ENCODE measurements at regions not wholly inside any gene's neighbourhood (a gene's known extent, or its start where the extent isn't known, plus 50 kb on each side); places are given as distances from the start of the nearest gene placed in this dataset.

DNA sequence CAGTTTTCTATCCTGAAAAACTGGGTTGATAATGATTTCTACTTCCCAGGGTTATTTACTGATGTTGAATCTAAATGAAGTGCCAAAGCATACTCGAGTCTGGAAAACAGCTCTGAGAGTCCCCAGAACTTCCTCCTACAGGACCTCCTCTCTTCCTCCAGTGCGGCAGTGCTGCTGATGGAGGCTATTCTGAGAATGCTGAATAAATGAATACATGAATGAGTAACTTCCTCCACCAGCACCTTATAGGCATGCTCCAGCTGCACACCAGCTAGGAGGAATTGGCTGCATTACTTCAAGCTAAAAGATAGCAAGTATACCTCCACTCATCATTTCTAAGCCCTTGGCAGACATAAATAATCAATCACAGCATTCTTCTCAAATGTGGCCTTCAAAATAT, 448.8 kb upstream of the CCDC196 start:
- no peak overlapping the region for H3K4me2 ChIP-seq
- peaks cover 6% of the 10 kb centered on the region; the same call in 1 of the 2 replicates for H3K36me3 ChIP-seq (ENCODE audit: insufficient read depth)
- no peak overlapping the region for H2AFZ ChIP-seq
- no peaks in the 10 kb centered on the region for H4K20me1 ChIP-seq (replicated peaks; ENCODE audit: insufficient read depth)
- TF ChIP-seq NANOG (IDR thresholded peaks at IDR 0.05; ENCODE audit: borderline replicate concordance) (no peak), ETS1 (IDR thresholded peaks at IDR 0.05) (no peak)
- Mint-ChIP-seq H3K4me1 (peaks cover 5% of the 10 kb centered on the region), H3K4me3 (no peak overlapping the region), H3K9me3 (peaks cover 27% of the 10 kb centered on the region), H3K27me3 (ENCODE audit: insufficient read depth, low read depth, poor library complexity) (no peaks in the 10 kb centered on the region), H3K36me3 (ENCODE audit: low read depth) (peaks cover 11% of the 10 kb centered on the region), H3K27ac (no peak overlapping the region)
- no peak overlapping the region for H3K27ac ChIP-seq (ENCODE audit: low read depth)
- 0 out of 2 replicates have a peak, but pooled peaks cover 8% of the 10 kb centered on the region for H3K4me1 ChIP-seq (ENCODE audit: insufficient read depth)
- H3K79me2 ChIP-seq (replicated peaks; ENCODE audit: insufficient read depth): no peaks in the 10 kb centered on the region
- H3K4me3 ChIP-seq: no peak overlapping the region
- no peaks in the 10 kb centered on the region for H3F3A ChIP-seq (replicated peaks; ENCODE audit: low read depth)
- no peak for DNase-seq (ENCODE audit: low spot score)
- no peaks in the 10 kb centered on the region for H3K9me2 ChIP-seq (ENCODE audit: insufficient read depth)
- H3K27me3 ChIP-seq (ENCODE audit: insufficient read depth): no peaks in the 10 kb centered on the region
- ATAC-seq: no peak

GRCh38 chr14:66038212-66038611, 448.0 kb upstream of the CCDC196 start:
- Mint-ChIP-seq H3K4me1 (peaks cover 5% of the 10 kb centered on the region), H3K36me3 (ENCODE audit: low read depth) (peaks cover 2% of the 10 kb centered on the region; the same call in 2 of the 3 replicates), H3K4me3 (no peak overlapping the region), H3K9me3 (peaks cover 18% of the 10 kb centered on the region), H3K27ac (no peak overlapping the region), H3K27me3 (ENCODE audit: insufficient read depth, low read depth, poor library complexity) (no peaks in the 10 kb centered on the region)
- DNase-seq (ENCODE audit: low spot score): no peak
- H3K79me2 ChIP-seq (replicated peaks; ENCODE audit: insufficient read depth): no peaks in the 10 kb centered on the region
- no peaks in the 10 kb centered on the region for H3F3A ChIP-seq (replicated peaks; ENCODE audit: low read depth)
- H3K4me2 ChIP-seq: no peak overlapping the region
- H3K27me3 ChIP-seq (ENCODE audit: insufficient read depth): no peaks in the 10 kb centered on the region
- H3K4me3 ChIP-seq: no peak overlapping the region
- no peaks in the 10 kb centered on the region for H4K20me1 ChIP-seq (replicated peaks; ENCODE audit: insufficient read depth)
- H2AFZ ChIP-seq: no peak overlapping the region
- H3K36me3 ChIP-seq (ENCODE audit: insufficient read depth): peaks cover under 1% of the 10 kb centered on the region; the same call in 1 of the 2 replicates
- no peaks in the 10 kb centered on the region for H3K9me2 ChIP-seq (ENCODE audit: insufficient read depth)
- H3K27ac ChIP-seq (ENCODE audit: low read depth): no peak overlapping the region
- no peak for ATAC-seq
- 0 out of 2 replicates have a peak, but pooled peaks cover 8% of the 10 kb centered on the region for H3K4me1 ChIP-seq (ENCODE audit: insufficient read depth)
- TF ChIP-seq STAT1 (IDR thresholded peaks at IDR 0.05; ENCODE audit: unreplicated experiment) (no peak), POLR2AphosphoS5 (IDR thresholded peaks at IDR 0.05; ENCODE audit: low read depth) (no peak), CTCF (conservative IDR thresholded peaks at IDR 0.05; ENCODE audit: low read depth in 2 of 2) (no peak), ZNF114 (CRISPR knock-in tag; IDR thresholded peaks at IDR 0.05) (no peak), NANOG (IDR thresholded peaks at IDR 0.05; ENCODE audit: borderline replicate concordance) (no peak)
- TF ChIP-seq, protein P1, sequence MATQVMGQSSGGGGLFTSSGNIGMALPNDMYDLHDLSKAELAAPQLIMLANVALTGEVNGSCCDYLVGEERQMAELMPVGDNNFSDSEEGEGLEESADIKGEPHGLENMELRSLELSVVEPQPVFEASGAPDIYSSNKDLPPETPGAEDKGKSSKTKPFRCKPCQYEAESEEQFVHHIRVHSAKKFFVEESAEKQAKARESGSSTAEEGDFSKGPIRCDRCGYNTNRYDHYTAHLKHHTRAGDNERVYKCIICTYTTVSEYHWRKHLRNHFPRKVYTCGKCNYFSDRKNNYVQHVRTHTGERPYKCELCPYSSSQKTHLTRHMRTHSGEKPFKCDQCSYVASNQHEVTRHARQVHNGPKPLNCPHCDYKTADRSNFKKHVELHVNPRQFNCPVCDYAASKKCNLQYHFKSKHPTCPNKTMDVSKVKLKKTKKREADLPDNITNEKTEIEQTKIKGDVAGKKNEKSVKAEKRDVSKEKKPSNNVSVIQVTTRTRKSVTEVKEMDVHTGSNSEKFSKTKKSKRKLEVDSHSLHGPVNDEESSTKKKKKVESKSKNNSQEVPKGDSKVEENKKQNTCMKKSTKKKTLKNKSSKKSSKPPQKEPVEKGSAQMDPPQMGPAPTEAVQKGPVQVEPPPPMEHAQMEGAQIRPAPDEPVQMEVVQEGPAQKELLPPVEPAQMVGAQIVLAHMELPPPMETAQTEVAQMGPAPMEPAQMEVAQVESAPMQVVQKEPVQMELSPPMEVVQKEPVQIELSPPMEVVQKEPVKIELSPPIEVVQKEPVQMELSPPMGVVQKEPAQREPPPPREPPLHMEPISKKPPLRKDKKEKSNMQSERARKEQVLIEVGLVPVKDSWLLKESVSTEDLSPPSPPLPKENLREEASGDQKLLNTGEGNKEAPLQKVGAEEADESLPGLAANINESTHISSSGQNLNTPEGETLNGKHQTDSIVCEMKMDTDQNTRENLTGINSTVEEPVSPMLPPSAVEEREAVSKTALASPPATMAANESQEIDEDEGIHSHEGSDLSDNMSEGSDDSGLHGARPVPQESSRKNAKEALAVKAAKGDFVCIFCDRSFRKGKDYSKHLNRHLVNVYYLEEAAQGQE (IDR thresholded peaks at IDR 0.05; ENCODE audit: unreplicated experiment): no peak
- TF ChIP-seq, protein P2, sequence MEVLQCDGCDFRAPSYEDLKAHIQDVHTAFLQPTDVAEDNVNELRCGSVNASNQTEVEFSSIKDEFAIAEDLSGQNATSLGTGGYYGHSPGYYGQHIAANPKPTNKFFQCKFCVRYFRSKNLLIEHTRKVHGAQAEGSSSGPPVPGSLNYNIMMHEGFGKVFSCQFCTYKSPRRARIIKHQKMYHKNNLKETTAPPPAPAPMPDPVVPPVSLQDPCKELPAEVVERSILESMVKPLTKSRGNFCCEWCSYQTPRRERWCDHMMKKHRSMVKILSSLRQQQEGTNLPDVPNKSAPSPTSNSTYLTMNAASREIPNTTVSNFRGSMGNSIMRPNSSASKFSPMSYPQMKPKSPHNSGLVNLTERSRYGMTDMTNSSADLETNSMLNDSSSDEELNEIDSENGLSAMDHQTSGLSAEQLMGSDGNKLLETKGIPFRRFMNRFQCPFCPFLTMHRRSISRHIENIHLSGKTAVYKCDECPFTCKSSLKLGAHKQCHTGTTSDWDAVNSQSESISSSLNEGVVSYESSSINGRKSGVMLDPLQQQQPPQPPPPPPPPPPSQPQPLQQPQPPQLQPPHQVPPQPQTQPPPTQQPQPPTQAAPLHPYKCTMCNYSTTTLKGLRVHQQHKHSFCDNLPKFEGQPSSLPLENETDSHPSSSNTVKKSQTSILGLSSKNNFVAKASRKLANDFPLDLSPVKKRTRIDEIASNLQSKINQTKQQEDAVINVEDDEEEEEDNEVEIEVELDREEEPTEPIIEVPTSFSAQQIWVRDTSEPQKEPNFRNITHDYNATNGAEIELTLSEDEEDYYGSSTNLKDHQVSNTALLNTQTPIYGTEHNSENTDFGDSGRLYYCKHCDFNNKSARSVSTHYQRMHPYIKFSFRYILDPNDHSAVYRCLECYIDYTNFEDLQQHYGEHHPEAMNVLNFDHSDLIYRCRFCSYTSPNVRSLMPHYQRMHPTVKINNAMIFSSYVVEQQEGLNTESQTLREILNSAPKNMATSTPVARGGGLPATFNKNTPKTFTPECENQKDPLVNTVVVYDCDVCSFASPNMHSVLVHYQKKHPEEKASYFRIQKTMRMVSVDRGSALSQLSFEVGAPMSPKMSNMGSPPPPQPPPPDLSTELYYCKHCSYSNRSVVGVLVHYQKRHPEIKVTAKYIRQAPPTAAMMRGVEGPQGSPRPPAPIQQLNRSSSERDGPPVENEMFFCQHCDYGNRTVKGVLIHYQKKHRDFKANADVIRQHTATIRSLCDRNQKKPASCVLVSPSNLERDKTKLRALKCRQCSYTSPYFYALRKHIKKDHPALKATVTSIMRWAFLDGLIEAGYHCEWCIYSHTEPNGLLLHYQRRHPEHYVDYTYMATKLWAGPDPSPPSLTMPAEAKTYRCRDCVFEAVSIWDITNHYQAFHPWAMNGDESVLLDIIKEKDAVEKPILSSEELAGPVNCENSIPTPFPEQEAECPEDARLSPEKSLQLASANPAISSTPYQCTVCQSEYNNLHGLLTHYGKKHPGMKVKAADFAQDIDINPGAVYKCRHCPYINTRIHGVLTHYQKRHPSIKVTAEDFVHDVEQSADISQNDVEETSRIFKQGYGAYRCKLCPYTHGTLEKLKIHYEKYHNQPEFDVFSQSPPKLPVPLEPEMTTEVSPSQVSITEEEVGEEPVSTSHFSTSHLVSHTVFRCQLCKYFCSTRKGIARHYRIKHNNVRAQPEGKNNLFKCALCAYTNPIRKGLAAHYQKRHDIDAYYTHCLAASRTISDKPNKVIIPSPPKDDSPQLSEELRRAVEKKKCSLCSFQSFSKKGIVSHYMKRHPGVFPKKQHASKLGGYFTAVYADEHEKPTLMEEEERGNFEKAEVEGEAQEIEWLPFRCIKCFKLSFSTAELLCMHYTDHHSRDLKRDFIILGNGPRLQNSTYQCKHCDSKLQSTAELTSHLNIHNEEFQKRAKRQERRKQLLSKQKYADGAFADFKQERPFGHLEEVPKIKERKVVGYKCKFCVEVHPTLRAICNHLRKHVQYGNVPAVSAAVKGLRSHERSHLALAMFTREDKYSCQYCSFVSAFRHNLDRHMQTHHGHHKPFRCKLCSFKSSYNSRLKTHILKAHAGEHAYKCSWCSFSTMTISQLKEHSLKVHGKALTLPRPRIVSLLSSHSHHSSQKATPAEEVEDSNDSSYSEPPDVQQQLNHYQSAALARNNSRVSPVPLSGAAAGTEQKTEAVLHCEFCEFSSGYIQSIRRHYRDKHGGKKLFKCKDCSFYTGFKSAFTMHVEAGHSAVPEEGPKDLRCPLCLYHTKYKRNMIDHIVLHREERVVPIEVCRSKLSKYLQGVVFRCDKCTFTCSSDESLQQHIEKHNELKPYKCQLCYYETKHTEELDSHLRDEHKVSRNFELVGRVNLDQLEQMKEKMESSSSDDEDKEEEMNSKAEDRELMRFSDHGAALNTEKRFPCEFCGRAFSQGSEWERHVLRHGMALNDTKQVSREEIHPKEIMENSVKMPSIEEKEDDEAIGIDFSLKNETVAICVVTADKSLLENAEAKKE (CRISPR knock-in tag; IDR thresholded peaks at IDR 0.05): no peak
